Common myeloid progenitor, CD34-positive (primary cell): ENCODE measurements at regions not wholly inside any gene's neighbourhood (a gene's known extent, or its start where the extent isn't known, plus 50 kb on each side); places are given as distances from the start of the nearest gene placed in this dataset.

Experiments used
- CTCF ChIA-PET: fragments of 350-600 bp; sonication (Branson Sonifier 250); formaldehyde crosslinking; loops from one replicate; lab custom pipeline; 2021; ENCODE audit warnings: antibody characterized with exemption; lab: Charles Lee
- POLR2A ChIA-PET: fragments of 350-600 bp; sonication (Branson Sonifier 250); formaldehyde crosslinking; loops from one replicate; lab custom pipeline; 2021; ENCODE audit warnings: antibody characterized with exemption; lab: Charles Lee
- DNase-seq, 3 donors: peaks; one replicate each; pipeline versions ENCODE4 v3.0.0 to v3.0.0-alpha.2; 2013
- H3K27ac ChIP-seq, 2 experiments: 1 replicate in 1 of 2; 2 replicates in 1 of 2; pipeline ENCODE4 v1.7.0; 2013; ENCODE audit warnings: inconsistent platforms in 2 of 2, low read length in 2 of 2, mild to moderate bottlenecking in 2 of 2, low read depth in 1 of 2, moderate library complexity in 1 of 2; ENCODE audit not compliant: severe bottlenecking in 2 of 2, insufficient read depth in 1 of 2, poor library complexity in 1 of 2
- H3K27me3 ChIP-seq, 5 experiments: replicated peaks in 2 of 5; 1 replicate in 3 of 5; 2 replicates in 2 of 5; pipeline versions ENCODE4 v1.6.1 to v1.7.0; 2013; ENCODE audit warnings: low read length in 4 of 5, mild to moderate bottlenecking in 2 of 5, moderate library complexity in 2 of 5, inconsistent platforms in 1 of 5; ENCODE audit not compliant: insufficient read depth in 5 of 5, control insufficient read depth in 4 of 5
- H3K36me3 ChIP-seq, 4 experiments: 1 replicate in 2 of 4; 2 replicates in 2 of 4; pipeline versions ENCODE4 v1.6.1 to v1.7.0; 2013; ENCODE audit warnings: low read length in 3 of 4, control low read depth in 1 of 4, mild to moderate bottlenecking in 1 of 4; ENCODE audit not compliant: control insufficient read depth in 4 of 4, insufficient read depth in 4 of 4
- H3K4me1 ChIP-seq, 4 experiments: 1 replicate in 3 of 4; 2 replicates in 1 of 4; pipeline versions ENCODE4 v1.6.1 to v1.7.1; 2013; ENCODE audit warnings: low read length in 3 of 4, mild to moderate bottlenecking in 3 of 4, control low read depth in 1 of 4, inconsistent platforms in 1 of 4, moderate library complexity in 1 of 4; ENCODE audit not compliant: control insufficient read depth in 4 of 4, insufficient read depth in 4 of 4; ENCODE audit errors: control extremely low read depth in 1 of 4
- H3K4me3 ChIP-seq, 7 experiments: 1 replicate in 4 of 7; 2 replicates in 3 of 7; pipeline versions ENCODE4 v1.5.1 to v1.7.0; 2013; ENCODE audit warnings: mild to moderate bottlenecking in 7 of 7, low read length in 6 of 7, moderate library complexity in 6 of 7, inconsistent platforms in 2 of 7, low read depth in 2 of 7, control low read depth in 1 of 7; ENCODE audit not compliant: insufficient read depth in 4 of 7, control insufficient read depth in 1 of 7; ENCODE audit errors: extremely low read depth in 1 of 7
- H3K9me3 ChIP-seq, 5 experiments: 1 replicate in 4 of 5; 2 replicates in 1 of 5; pipeline versions ENCODE4 v1.6.1 to v1.7.1; 2013; ENCODE audit warnings: low read length in 4 of 5, mild to moderate bottlenecking in 2 of 5, inconsistent platforms in 1 of 5, low read depth in 1 of 5, moderate library complexity in 1 of 5; ENCODE audit not compliant: control insufficient read depth in 4 of 5, insufficient read depth in 2 of 5; ENCODE audit errors: control extremely low read depth in 1 of 5
- WGBS: methylation state at CpG from one replicate; pipeline ENCODE4 v1.1.5; 2013; ENCODE audit not compliant: insufficient coverage; 5-methylcytosine and 5-hydroxymethylcytosine counted together

GRCh38 chr6:113006494-113006893 lies 659.4 kb downstream of the RFPL4B start:
- Histone ChIP-seq H3K4me3 (no peak overlapping the region), H3K27me3 (no peaks in the 10 kb centered on the region), H3K9me3 (no peaks in the 10 kb centered on the region), H3K4me1 (no peaks in the 10 kb centered on the region), H3K27ac (no peak overlapping the region), H3K36me3 (no peaks in the 10 kb centered on the region)
- ChIA-PET POLR2A (no interaction called here), CTCF (no interaction called here)
- no CpG with 5 or more reads among the region's 2 CpGs for WGBS
- no peak for DNase-seq

- no peak for DNase-seq
- POLR2A ChIA-PET = no interaction called here
- Histone ChIP-seq H3K27me3 (no peaks in the 10 kb centered on the region), H3K4me3 (no peak overlapping the region), H3K4me1 (no peaks in the 10 kb centered on the region), H3K27ac (no peak overlapping the region), H3K36me3 (no peaks in the 10 kb centered on the region), H3K9me3 (no peaks in the 10 kb centered on the region)
- CTCF ChIA-PET = interaction anchor here (0.6 to 1.1 kb wide), 2 partner anchors 13 to 451 kb away, joined by 3 read pairs; no protein-coding TSS in a partner anchor
- WGBS = no CpG with 5 or more reads among the region's 1 CpG
These were observed 662.6 kb downstream of the RFPL4B start for GRCh38 chr6:113009682-113010081.

DNA sequence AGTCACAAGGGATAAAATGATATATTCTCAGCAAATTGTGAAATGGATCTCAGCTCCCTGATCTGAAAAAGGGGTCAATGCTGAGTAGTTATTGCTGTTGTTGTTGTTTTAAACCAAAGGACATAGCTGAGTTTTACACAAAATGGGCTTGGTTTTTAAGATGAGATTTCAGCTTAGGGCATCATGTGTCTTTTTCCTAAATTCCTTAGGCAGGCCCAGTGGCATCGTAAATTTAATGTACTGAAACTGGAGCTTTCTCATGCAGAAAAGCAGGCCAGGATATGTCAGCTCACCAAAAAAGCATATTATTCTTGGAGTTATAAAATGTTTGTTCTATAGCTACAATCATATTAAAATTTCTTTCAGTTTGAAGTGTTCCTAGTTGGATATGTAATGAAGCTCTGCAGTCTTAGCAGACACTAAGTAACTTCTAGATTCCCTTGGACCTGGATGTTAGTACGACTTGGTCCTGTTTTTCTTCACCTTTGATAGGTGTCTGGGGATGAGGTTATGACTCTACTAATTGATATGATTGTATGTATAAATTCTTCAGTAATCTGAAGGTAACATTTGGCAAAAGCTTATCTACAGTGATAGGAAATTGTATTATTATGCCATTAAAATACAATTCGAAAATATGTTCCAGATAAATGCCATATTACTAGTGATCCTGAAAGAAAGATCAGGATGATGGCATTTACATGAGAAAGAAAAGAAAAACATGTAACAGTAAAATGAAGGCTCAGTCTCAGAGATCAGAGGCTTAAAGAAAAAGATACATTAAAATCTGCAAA lies 663.3 kb downstream of the RFPL4B start:
- Histone ChIP-seq H3K36me3 (no peaks in the 10 kb centered on the region), H3K27ac (no peak overlapping the region), H3K9me3 (no peaks in the 10 kb centered on the region), H3K27me3 (no peaks in the 10 kb centered on the region), H3K4me1 (no peaks in the 10 kb centered on the region), H3K4me3 (no peak overlapping the region)
- ChIA-PET POLR2A (interaction anchor here (0.6 kb wide), 1 partner anchor 721 kb away, joined by 3 read pairs; no protein-coding TSS in a partner anchor), CTCF (interaction anchor here (0.9 to 1.1 kb wide), 2 partner anchors 13 to 34 kb away, joined by 3 read pairs; no protein-coding TSS in a partner anchor)
- WGBS = 100% methylated on average over 1 of the region's 3 CpGs
- DNase-seq = no peak

GRCh38 chr6:113011389-113011788 lies 664.3 kb downstream of the RFPL4B start:
- CTCF ChIA-PET = no interaction called here
- DNase-seq = no peak

DNA sequence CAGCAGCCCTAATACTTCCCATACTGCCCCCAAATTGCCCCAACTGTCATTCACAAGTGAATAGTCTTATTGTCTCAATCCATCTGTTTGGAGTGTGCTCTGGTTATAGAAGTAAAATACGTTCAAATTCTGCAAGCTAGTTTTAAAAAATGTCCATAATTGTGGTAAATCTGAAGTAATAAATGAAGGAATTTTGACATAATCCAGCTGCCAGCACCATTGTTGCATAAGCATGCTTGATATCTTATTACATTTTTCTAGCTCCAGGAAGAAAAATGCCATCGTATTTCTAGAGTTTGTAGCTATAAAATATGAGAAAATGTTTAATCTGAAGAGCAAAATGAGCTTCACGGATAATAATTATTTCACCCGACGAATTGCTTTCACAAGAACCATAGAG lies 664.7 kb downstream of the RFPL4B start:
- DNase-seq = no peak
- H3K36me3 ChIP-seq = no peaks in the 10 kb centered on the region
- H3K27ac ChIP-seq = no peak overlapping the region
- H3K27me3 ChIP-seq = no peaks in the 10 kb centered on the region
- WGBS = 100% methylated on average over 1 of the region's 5 CpGs
- POLR2A ChIA-PET = no interaction called here
- no peaks in the 10 kb centered on the region for H3K4me1 ChIP-seq
- CTCF ChIA-PET = interaction anchor here (0.6 kb wide), 1 partner anchor 12 kb away, joined by 4 read pairs; no protein-coding TSS in a partner anchor
- H3K4me3 ChIP-seq = no peak overlapping the region
- H3K9me3 ChIP-seq = no peaks in the 10 kb centered on the region

More at GRCh38 chr6:113011389-113011788, 664.3 kb downstream of the RFPL4B start:
- no peaks in the 10 kb centered on the region for H3K9me3 ChIP-seq
- no peaks in the 10 kb centered on the region for H3K36me3 ChIP-seq
- no peak overlapping the region for H3K27ac ChIP-seq
- no peaks in the 10 kb centered on the region for H3K27me3 ChIP-seq
- POLR2A ChIA-PET = no interaction called here
- no peak overlapping the region for H3K4me3 ChIP-seq
- no peaks in the 10 kb centered on the region for H3K4me1 ChIP-seq
- WGBS = no CpG with 5 or more reads among the region's 1 CpG

DNA sequence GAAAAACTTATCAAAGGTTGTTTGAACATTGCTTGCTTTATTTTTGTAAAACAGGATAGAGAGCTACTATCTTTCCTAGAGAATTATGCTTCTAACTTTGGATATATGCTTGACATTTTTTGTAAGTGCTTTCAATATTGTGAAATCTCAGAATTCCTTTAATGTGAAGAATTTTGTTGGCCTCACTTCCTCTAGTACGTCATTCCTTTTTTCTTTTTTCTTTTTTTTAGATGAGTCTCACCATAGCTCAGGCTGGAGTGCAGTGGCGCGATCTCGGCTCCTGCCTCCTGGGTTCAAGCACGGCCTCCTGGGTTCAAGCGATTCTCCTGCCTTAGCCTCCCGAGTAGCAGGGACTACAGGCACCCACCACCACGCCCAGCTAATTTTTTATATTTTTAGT lies 668.1 kb downstream of the RFPL4B start:
- POLR2A ChIA-PET = no interaction called here
- WGBS = 61% methylated on average over 6 of the region's 8 CpGs
- Histone ChIP-seq H3K4me3 (no peak overlapping the region), H3K27ac (no peak overlapping the region), H3K9me3 (no peaks in the 10 kb centered on the region), H3K36me3 (no peaks in the 10 kb centered on the region), H3K27me3 (no peaks in the 10 kb centered on the region), H3K4me1 (no peaks in the 10 kb centered on the region)
- DNase-seq = no peak
- CTCF ChIA-PET = no interaction called here

GRCh38 chr6:113017353-113017752 lies 670.2 kb downstream of the RFPL4B start:
- Histone ChIP-seq H3K27ac (no peak overlapping the region), H3K27me3 (no peaks in the 10 kb centered on the region), H3K4me3 (no peak overlapping the region), H3K9me3 (no peaks in the 10 kb centered on the region), H3K36me3 (no peaks in the 10 kb centered on the region), H3K4me1 (no peaks in the 10 kb centered on the region)
- no peak for DNase-seq
- no CpG with 5 or more reads among the region's 2 CpGs for WGBS
- ChIA-PET POLR2A (no interaction called here), CTCF (no interaction called here)
